ENCODE measurements at regions not wholly inside any gene's neighbourhood (a gene's known extent, or its start where the extent isn't known, plus 50 kb on each side); places are given as distances from the start of the nearest gene placed in this dataset.

DNA sequence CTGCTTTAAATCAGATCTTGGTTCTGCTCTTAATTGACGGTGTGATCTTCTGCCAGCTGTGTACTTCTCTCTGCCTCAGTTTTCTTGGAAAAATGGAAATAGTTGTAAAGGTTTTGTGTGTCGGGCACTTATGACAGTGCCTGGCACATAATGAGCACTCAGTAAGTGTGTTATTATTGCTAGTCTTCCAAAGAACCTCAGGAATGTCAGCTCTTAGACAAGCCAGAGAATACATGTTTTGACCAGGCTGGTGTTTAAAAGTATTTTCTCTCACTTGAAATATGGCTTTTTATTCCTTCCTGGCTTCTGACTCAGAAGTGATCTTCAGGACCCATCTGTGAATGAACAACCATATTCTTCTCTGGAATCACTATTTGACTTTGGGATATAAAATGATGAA lies 304.1 kb downstream of the SNAPC1 start:
- no peak for TF ChIP-seq EP300 (IDR thresholded peaks at IDR 0.05)
- TF ChIP-seq, protein P1, sequence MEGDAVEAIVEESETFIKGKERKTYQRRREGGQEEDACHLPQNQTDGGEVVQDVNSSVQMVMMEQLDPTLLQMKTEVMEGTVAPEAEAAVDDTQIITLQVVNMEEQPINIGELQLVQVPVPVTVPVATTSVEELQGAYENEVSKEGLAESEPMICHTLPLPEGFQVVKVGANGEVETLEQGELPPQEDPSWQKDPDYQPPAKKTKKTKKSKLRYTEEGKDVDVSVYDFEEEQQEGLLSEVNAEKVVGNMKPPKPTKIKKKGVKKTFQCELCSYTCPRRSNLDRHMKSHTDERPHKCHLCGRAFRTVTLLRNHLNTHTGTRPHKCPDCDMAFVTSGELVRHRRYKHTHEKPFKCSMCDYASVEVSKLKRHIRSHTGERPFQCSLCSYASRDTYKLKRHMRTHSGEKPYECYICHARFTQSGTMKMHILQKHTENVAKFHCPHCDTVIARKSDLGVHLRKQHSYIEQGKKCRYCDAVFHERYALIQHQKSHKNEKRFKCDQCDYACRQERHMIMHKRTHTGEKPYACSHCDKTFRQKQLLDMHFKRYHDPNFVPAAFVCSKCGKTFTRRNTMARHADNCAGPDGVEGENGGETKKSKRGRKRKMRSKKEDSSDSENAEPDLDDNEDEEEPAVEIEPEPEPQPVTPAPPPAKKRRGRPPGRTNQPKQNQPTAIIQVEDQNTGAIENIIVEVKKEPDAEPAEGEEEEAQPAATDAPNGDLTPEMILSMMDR (IDR thresholded peaks at IDR 0.05), result no peak
- no peak for TF ChIP-seq POLR2AphosphoS5 (IDR thresholded peaks at IDR 0.05)
- no peak for TF ChIP-seq POLR2A (IDR thresholded peaks at IDR 0.05)
- Histone ChIP-seq H3K36me3 (no peaks in the 10 kb centered on the region), H3K27me3 (no peaks in the 10 kb centered on the region), H3K9me3 (no peaks in the 10 kb centered on the region), H3K4me3 (no peak overlapping the region), H3K27ac (no peak overlapping the region), H3K4me1 (no peaks in the 10 kb centered on the region)
- DNase-seq, result no peak
- intact Hi-C loops (cut with DNase I), result no loop called here
- WGBS, 2 donors, result 77 to 79% methylated on average over 2 of the region's 2 CpGs

DNA sequence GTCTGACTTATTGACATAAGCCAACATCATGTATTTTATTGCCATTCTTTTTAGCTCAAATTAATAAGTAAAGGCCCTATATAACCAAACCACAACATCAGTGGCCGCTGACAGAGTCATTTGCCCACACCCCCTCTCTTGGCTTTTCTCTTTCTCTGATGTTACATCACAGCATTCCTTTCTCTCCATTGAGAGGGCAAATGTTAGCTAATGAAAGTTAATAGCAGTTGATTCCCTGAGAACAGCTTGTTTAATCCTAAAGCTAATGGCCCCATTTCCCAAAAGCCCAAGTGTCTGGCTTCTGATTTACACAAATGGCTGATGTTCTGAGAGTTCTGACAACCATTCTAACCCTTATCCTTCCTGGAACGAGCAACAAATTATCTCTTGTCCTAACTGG lies 308.8 kb downstream of the SNAPC1 start:
- Histone ChIP-seq H3K27ac (no peak overlapping the region), H3K36me3 (no peaks in the 10 kb centered on the region), H3K4me3 (no peak overlapping the region), H3K27me3 (no peaks in the 10 kb centered on the region), H3K4me1 (no peaks in the 10 kb centered on the region), H3K9me3 (no peaks in the 10 kb centered on the region)
- TF ChIP-seq EP300 (IDR thresholded peaks at IDR 0.05) (no peak), POLR2AphosphoS5 (IDR thresholded peaks at IDR 0.05) (no peak), POLR2A (IDR thresholded peaks at IDR 0.05) (no peak)
- TF ChIP-seq, protein P1 (IDR thresholded peaks at IDR 0.05), result no peak
- no peak for DNase-seq
- intact Hi-C loops (cut with DNase I), result no loop called here
- 38 to 61% methylated on average over 2 of the region's 2 CpGs for WGBS, 2 donors

DNA sequence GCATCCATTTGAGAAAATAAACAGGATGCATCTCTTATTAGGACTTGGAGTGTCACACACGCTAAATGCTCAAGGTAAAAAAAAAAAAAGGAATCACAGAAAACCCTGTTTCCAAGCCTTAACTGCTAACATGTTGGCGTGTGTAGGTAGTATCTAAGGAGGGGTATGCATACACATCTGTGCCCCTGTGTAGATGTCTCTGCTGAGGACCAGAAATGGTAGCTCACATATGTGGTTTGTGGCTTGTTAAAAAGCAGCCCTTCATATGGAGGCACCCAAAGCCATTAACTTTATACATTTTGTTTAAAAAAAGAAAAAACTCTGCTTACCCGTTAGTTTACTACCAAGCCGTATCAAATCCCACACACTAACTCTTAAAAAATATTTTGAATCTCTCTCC lies 314.1 kb downstream of the SNAPC1 start:
- Histone ChIP-seq H3K4me3 (no peak overlapping the region), H3K36me3 (no peaks in the 10 kb centered on the region), H3K9me3 (no peaks in the 10 kb centered on the region), H3K27ac (no peak overlapping the region), H3K4me1 (no peaks in the 10 kb centered on the region), H3K27me3 (no peaks in the 10 kb centered on the region)
- no peak for DNase-seq
- WGBS, 2 donors, result 84 to 92% methylated on average over 4 of the region's 4 CpGs
- intact Hi-C loops (cut with DNase I), result no loop called here
- TF ChIP-seq EP300 (IDR thresholded peaks at IDR 0.05) (no peak), POLR2A (IDR thresholded peaks at IDR 0.05) (no peak), POLR2AphosphoS5 (IDR thresholded peaks at IDR 0.05) (no peak)
- TF ChIP-seq, protein P1 (IDR thresholded peaks at IDR 0.05), result no peak

DNA sequence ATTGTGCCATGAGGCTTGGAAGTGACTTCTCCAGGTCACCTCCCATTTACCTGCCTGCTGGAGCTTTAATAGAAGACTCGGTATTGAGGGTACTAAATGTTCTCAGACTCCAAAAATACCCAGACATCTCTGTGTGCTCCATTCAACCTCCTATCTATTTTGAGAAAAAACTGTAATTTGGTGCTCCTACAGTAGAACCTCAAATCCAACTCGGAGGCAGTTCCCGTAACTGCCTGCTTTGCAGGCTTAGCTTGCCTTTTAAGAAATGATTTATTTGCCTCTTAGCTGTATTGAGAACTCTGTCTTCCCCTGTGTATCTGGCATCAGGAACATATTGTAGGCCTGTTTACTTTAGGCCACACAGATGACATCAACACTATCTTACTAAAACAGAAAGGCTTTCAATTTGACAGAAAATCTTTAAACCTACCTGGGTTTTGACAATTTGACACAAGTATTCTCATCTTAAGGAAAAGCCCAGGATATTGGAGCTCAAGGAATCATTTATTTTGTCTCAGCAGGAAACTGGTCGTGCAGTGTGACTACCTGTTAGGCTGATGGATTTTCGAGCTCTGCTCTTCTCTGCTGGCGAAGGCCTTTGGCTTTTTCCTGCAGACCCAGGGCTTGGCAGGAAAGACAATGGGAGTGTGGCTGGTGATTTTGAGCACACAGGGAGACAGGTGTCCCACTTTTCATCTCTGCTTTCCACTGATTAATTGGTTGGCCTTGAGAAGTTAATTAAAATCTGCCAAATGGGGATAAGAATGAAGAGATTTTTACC lies 314.8 kb downstream of the SNAPC1 start:
- H3K36me3 ChIP-seq, result no peaks in the 10 kb centered on the region
- no peaks in the 10 kb centered on the region for H3K9me3 ChIP-seq
- WGBS, 2 donors, result 65 to 73% methylated on average over 6 of the region's 6 CpGs
- DNase-seq, result no peak
- H3K4me3 ChIP-seq, result no peak overlapping the region
- intact Hi-C loops (cut with DNase I), result no loop called here
- H3K27me3 ChIP-seq, result no peaks in the 10 kb centered on the region
- TF ChIP-seq POLR2A (IDR thresholded peaks at IDR 0.05) (no peak), POLR2AphosphoS5 (IDR thresholded peaks at IDR 0.05) (no peak), EP300 (IDR thresholded peaks at IDR 0.05) (no peak)
- TF ChIP-seq, protein P1 (IDR thresholded peaks at IDR 0.05), result no peak
- H3K27ac ChIP-seq, result no peak overlapping the region
- H3K4me1 ChIP-seq, result no peaks in the 10 kb centered on the region
